Fibroblast of peridontal ligament (primary cell): ENCODE measurements at regions not wholly inside any gene's neighbourhood (a gene's known extent, or its start where the extent isn't known, plus 50 kb on each side); places are given as distances from the start of the nearest gene placed in this dataset.

Experiments used
- DNase-seq: peaks from one replicate; pipeline ENCODE4 v3.0.0-alpha.2; 2010; ENCODE audit errors: extremely low read depth

DNA sequence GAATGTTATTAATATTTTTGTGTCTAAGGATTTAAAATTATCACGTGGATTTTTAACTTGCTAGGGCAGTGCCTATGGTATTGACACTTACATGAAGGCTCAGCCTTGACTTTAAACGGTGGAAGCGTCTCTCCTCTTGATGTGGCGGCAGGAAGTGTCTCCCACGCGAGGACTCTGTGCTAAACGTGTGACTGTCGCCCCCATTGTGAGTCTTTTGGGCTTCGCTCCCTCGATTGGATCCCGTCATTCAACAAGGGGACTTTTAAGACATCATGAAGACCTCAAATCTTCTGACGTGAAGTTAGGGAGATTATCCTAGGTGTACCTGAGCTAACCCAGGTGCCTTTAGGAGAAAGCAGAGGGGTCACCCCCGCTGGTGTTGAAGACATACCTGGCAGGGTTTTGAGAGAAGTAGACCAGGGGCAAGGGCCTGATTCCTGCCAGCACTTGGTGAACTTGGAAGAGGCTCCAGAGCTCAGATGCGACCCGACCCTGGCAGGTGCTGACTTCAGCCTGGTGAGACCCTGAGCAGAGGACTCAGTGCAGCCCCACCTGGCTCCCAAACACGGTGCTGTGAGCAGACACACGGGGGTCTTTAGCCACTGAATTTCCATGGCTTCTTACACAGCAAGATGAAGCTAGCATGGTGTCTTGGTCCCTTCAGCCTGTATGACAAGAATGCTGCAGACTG lies 55.7 kb upstream of the IRX4 start:
- no peak for DNase-seq

DNA sequence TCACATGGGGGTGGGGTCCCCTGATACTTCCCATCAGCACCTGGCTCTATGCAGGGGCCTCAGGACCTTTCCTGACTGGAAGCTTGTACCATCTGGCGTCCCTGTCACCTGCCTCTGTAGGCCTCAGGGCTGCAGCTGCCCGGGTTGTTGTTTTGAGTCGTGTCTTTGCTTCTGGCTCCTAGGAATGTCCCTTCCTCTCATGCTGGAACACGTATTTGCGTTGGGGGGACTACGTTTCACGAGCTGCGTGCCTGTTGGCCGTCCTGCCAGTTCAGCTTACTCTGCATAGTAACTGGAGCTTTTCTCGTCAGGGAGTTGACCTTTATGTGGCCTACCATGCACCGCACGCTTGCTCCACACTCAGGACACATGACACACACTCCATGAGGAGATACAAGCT lies 54.9 kb upstream of the IRX4 start:
- DNase-seq: no peak

- no peak for DNase-seq
Observed at GRCh38 chr5:1936901-1937300, 54.2 kb upstream of the IRX4 start.

GRCh38 chr5:1936413-1936812 lies 53.7 kb upstream of the IRX4 start:
- no peak for DNase-seq

- DNase-seq: no peak
Observed at GRCh38 chr5:1934801-1935429, 52.2 kb upstream of the IRX4 start.

DNA sequence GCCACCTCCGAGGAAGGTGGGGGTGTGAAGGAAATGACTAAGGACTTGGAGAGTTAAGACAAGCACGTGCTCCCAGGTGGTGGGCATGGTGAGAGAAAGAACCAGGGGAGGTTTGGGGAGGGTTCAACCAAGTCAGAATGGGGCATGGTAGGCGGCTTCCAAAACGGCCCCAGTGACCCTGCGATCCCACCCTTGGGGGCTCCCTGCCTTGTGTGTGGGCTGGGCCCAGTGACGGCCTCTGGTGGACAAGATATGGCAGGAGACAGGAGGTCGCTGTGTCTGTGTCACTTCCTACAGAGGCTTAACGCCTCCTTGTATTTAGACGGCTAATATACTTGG lies 51.3 kb upstream of the IRX4 start:
- DNase-seq: no peak

- DNase-seq: no peak
Observed at GRCh38 chr5:1933364-1934055, 50.8 kb upstream of the IRX4 start.
